ENCODE measurements at regions not wholly inside any gene's neighbourhood (a gene's known extent, or its start where the extent isn't known, plus 50 kb on each side); places are given as distances from the start of the nearest gene placed in this dataset.
A peak's percentile ranks its signal among the peaks of the same experiment; 100 is the strongest.

DNA sequence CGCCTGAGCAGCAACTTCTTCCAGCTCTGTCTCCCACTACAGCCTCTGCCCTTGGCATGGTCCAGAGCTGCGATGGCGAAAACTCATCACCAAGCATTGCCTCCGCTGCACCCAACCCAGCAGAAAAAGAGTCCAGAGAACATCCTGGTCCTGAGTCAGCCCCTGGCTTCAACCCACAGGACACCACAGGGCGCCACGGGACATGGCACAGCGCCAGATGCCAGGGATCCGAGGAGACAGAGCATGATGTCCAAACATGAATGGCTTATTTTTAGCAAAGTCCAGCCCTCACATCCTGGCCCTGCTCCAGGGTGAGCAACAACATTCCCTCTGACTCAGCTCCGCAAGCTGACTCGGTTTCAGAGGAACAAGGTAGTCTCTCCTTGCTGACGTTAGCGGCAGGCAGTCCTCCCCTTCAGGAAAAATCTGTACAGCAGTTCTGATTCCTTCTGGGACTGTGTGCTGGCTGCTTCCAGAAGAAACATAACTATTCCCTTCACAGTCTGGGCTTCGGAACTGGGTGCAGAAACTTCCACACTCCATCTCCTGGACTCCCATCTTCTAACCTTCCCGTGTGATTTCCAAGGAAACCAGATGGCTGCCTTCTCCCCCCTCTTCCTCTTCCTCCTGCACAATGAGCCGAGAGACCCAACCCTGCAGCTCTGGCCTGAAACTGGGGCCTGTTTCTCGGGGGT, 131.3 kb downstream of the TOMM20 start (continued):
- TF ChIP-seq, protein P1, sequence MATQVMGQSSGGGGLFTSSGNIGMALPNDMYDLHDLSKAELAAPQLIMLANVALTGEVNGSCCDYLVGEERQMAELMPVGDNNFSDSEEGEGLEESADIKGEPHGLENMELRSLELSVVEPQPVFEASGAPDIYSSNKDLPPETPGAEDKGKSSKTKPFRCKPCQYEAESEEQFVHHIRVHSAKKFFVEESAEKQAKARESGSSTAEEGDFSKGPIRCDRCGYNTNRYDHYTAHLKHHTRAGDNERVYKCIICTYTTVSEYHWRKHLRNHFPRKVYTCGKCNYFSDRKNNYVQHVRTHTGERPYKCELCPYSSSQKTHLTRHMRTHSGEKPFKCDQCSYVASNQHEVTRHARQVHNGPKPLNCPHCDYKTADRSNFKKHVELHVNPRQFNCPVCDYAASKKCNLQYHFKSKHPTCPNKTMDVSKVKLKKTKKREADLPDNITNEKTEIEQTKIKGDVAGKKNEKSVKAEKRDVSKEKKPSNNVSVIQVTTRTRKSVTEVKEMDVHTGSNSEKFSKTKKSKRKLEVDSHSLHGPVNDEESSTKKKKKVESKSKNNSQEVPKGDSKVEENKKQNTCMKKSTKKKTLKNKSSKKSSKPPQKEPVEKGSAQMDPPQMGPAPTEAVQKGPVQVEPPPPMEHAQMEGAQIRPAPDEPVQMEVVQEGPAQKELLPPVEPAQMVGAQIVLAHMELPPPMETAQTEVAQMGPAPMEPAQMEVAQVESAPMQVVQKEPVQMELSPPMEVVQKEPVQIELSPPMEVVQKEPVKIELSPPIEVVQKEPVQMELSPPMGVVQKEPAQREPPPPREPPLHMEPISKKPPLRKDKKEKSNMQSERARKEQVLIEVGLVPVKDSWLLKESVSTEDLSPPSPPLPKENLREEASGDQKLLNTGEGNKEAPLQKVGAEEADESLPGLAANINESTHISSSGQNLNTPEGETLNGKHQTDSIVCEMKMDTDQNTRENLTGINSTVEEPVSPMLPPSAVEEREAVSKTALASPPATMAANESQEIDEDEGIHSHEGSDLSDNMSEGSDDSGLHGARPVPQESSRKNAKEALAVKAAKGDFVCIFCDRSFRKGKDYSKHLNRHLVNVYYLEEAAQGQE (IDR thresholded peaks at IDR 0.05; ENCODE audit: borderline replicate concordance): no peak
- TF ChIP-seq, protein P1 (CRISPR knock-in tag; IDR thresholded peaks at IDR 0.05; ENCODE audit: low read depth): no peak
- TF ChIP-seq MAFK (IDR thresholded peaks at IDR 0.05; ENCODE audit: low read length) (0 out of 2 replicates have a peak, but pooled peaks have one; percentile 15), ZNF668 (CRISPR knock-in tag; IDR thresholded peaks at IDR 0.05) (no peak), ZNF174 (CRISPR knock-in tag; IDR thresholded peaks at IDR 0.05) (no peak), TRIM24 (IDR thresholded peaks at IDR 0.05) (no peak), BRD9 (IDR thresholded peaks at IDR 0.05; ENCODE audit: low read depth, partially characterized antibody) (no peak), PHB2 (IDR thresholded peaks at IDR 0.05; ENCODE audit: low read depth) (no peak), RBM17 (IDR thresholded peaks at IDR 0.05; ENCODE audit: borderline replicate concordance, low read depth, low read length) (no peak), ZNF133 (CRISPR knock-in tag; IDR thresholded peaks at IDR 0.05) (no peak), ZNF384 (IDR thresholded peaks at IDR 0.05; ENCODE audit: low read depth, low read length) (no peak), BRD4 (IDR thresholded peaks at IDR 0.05) (no peak), JUN (IDR thresholded peaks at IDR 0.05; ENCODE audit: borderline replicate concordance, low read depth, low read length) (peak; percentile 53; the same call in 1 of the 2 replicates), JUN (CRISPR knock-in tag; IDR thresholded peaks at IDR 0.05; ENCODE audit: borderline replicate concordance) (no peak), GTF2E2 (tag; IDR thresholded peaks at IDR 0.05) (no peak)
- TF ChIP-seq, protein P2, sequence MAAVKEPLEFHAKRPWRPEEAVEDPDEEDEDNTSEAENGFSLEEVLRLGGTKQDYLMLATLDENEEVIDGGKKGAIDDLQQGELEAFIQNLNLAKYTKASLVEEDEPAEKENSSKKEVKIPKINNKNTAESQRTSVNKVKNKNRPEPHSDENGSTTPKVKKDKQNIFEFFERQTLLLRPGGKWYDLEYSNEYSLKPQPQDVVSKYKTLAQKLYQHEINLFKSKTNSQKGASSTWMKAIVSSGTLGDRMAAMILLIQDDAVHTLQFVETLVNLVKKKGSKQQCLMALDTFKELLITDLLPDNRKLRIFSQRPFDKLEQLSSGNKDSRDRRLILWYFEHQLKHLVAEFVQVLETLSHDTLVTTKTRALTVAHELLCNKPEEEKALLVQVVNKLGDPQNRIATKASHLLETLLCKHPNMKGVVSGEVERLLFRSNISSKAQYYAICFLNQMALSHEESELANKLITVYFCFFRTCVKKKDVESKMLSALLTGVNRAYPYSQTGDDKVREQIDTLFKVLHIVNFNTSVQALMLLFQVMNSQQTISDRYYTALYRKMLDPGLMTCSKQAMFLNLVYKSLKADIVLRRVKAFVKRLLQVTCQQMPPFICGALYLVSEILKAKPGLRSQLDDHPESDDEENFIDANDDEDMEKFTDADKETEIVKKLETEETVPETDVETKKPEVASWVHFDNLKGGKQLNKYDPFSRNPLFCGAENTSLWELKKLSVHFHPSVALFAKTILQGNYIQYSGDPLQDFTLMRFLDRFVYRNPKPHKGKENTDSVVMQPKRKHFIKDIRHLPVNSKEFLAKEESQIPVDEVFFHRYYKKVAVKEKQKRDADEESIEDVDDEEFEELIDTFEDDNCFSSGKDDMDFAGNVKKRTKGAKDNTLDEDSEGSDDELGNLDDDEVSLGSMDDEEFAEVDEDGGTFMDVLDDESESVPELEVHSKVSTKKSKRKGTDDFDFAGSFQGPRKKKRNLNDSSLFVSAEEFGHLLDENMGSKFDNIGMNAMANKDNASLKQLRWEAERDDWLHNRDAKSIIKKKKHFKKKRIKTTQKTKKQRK (IDR thresholded peaks at IDR 0.05; ENCODE audit: borderline replicate concordance, low read depth, low read length): no peak

Measured in K562 (cell line).